B cell (primary cell): ENCODE measurements at regions not wholly inside any gene's neighbourhood (a gene's known extent, or its start where the extent isn't known, plus 50 kb on each side); places are given as distances from the start of the nearest gene placed in this dataset.

Experiments
- EZH2 ChIP-seq: IDR thresholded peaks from 2 replicates; pipeline ENCODE4 v1.6.1; 2012; ENCODE audit warnings: borderline replicate concordance, low read depth, mild to moderate bottlenecking, moderate library complexity, low read length; ENCODE audit not compliant: insufficient read depth, poor library complexity, severe bottlenecking
- TF ChIP-seq, protein P1 (sequence below): fragments of 200-600 bp; IDR thresholded peaks from one replicate; pipeline ENCODE4 v1.8.0; 2022; ENCODE audit warnings: antibody characterized with exemption, mild to moderate bottlenecking

DNA sequence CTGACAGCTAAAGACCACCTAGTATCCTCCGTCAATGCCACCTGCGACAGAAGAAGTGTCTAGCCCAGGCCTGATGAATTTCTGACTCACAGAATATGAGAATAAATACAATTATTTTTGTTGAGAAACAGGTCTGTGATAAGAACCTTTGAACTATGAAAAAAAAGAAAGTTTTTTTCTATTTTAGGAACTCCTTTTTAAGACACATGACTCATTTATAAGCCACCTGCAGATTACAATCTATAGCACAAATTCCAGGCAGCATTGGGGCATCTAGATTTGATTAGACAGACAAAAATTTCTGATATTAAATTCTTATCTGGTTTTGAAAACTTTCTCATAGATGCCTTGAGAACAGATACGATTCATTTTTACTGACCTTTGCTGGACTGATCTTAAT is 256.7 kb upstream of the LYZL1 start:
- TF ChIP-seq EZH2, result no peak
- TF ChIP-seq, protein P1, sequence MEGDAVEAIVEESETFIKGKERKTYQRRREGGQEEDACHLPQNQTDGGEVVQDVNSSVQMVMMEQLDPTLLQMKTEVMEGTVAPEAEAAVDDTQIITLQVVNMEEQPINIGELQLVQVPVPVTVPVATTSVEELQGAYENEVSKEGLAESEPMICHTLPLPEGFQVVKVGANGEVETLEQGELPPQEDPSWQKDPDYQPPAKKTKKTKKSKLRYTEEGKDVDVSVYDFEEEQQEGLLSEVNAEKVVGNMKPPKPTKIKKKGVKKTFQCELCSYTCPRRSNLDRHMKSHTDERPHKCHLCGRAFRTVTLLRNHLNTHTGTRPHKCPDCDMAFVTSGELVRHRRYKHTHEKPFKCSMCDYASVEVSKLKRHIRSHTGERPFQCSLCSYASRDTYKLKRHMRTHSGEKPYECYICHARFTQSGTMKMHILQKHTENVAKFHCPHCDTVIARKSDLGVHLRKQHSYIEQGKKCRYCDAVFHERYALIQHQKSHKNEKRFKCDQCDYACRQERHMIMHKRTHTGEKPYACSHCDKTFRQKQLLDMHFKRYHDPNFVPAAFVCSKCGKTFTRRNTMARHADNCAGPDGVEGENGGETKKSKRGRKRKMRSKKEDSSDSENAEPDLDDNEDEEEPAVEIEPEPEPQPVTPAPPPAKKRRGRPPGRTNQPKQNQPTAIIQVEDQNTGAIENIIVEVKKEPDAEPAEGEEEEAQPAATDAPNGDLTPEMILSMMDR, result no peak
